Testis (tissue), 2 donors: ENCODE measurements at regions not wholly inside any gene's neighbourhood (a gene's known extent, or its start where the extent isn't known, plus 50 kb on each side); places are given as distances from the start of the nearest gene placed in this dataset.

ENCODE experiments used
- DNase-seq: peaks from one replicate; pipeline ENCODE4 v3.0.0-alpha.2; 2019
- H3K27ac ChIP-seq, 2 donors: fragments of 200-600 bp; sonication (generic); one replicate each; pipeline ENCODE4 v1.5.1; 2019
- H3K27me3 ChIP-seq: fragments of 200-600 bp; sonication (generic); one replicate; pipeline ENCODE4 v1.5.1; 2019
- H3K36me3 ChIP-seq: fragments of 200-600 bp; sonication (generic); one replicate; pipeline ENCODE4 v1.5.1; 2017; ENCODE audit warnings: low read depth; ENCODE audit errors: missing control alignments
- H3K4me1 ChIP-seq: fragments of 200-600 bp; sonication (generic); one replicate; pipeline ENCODE4 v1.5.1; 2019
- H3K4me3 ChIP-seq, 2 donors: fragments of 200-600 bp; sonication (generic); one replicate each; pipeline ENCODE4 v1.5.1; 2017 to 2019
- H3K9me3 ChIP-seq: fragments of 200-600 bp; sonication (generic); one replicate; pipeline ENCODE4 v1.5.1; 2017
- POLR2A ChIP-seq: fragments of 450-650 bp; IDR thresholded peaks from one replicate; pipeline ENCODE4 v1.6.1; 2017; ENCODE audit warnings: antibody characterized with exemption, mild to moderate bottlenecking, moderate library complexity
- WGBS, 2 donors: methylation state at CpG; one replicate each; pipeline ENCODE4 v1.1.5; 2018; 5-methylcytosine and 5-hydroxymethylcytosine counted together
- intact Hi-C: fragments of 100-400 bp; cut with DNase I; formaldehyde crosslinking; loops from one replicate; pipeline ENCODE4 v1.15.1; 2023; ENCODE audit warnings: low total_unique reads
- TF ChIP-seq, protein P1 (sequence below), 3 experiments: fragments of 450-650 bp in 2 of 3; fragments of 200-600 bp in 1 of 3; sonication (generic) in 1 of 3; IDR thresholded peaks; one replicate each; pipeline ENCODE4 v1.5.1; 2016 to 2019; ENCODE audit warnings: antibody characterized with exemption in 3 of 3, mild to moderate bottlenecking in 2 of 3, moderate library complexity in 1 of 3

DNA sequence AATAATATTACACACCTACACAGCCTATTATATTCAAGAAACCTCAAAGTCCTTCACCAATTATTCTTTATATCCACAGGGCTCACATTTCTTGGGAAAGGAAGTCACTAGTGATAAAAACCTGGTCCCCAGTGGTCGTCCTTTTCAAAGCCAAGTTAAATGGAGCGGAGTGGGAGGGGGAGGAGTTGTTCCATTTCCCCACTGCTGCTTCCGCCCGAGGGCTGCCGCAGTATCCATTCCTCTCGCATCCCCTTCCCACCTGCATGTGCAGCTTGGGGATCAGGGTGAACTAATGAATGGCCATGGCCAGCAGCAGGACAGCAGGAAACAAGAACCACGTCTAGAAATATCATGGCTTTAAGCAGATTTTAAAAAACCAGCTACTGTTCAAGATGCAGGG lies 76.4 kb upstream of the SEMA6D start:
- no peaks in the 10 kb centered on the region for H3K36me3 ChIP-seq
- 70 to 75% methylated on average over 7 of the region's 7 CpGs for WGBS, 2 donors
- H3K4me1 ChIP-seq: peaks cover 5% of the 10 kb centered on the region
- H3K9me3 ChIP-seq: no peaks in the 10 kb centered on the region
- no peak overlapping the region for H3K4me3 ChIP-seq
- TF ChIP-seq, protein P1, sequence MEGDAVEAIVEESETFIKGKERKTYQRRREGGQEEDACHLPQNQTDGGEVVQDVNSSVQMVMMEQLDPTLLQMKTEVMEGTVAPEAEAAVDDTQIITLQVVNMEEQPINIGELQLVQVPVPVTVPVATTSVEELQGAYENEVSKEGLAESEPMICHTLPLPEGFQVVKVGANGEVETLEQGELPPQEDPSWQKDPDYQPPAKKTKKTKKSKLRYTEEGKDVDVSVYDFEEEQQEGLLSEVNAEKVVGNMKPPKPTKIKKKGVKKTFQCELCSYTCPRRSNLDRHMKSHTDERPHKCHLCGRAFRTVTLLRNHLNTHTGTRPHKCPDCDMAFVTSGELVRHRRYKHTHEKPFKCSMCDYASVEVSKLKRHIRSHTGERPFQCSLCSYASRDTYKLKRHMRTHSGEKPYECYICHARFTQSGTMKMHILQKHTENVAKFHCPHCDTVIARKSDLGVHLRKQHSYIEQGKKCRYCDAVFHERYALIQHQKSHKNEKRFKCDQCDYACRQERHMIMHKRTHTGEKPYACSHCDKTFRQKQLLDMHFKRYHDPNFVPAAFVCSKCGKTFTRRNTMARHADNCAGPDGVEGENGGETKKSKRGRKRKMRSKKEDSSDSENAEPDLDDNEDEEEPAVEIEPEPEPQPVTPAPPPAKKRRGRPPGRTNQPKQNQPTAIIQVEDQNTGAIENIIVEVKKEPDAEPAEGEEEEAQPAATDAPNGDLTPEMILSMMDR (IDR thresholded peaks at IDR 0.05): no peak
- no peak for TF ChIP-seq POLR2A
- H3K27me3 ChIP-seq: no peaks in the 10 kb centered on the region
- no peak for DNase-seq
- H3K27ac ChIP-seq: no peak overlapping the region
- intact Hi-C loops: no loop called here

DNA sequence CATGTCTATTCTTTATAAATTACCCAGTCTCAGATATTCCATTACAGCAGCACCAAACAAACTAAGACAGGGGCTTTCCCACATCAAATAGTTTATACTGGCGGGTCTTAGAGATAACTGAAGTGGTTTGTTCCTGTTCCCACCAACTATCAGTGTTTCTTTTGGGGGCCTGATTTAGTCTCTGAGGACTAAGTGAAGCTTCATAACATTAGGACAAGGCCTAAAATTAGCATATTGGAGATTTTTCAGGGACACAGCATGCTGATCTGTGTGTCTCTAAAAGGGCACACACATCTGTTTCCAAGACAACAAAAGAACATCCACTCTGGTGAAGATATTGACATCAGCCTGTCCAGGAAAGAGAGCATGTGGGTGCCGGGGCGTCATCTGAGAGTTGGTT lies 72.6 kb upstream of the SEMA6D start:
- Histone ChIP-seq H3K4me1 (peaks cover 5% of the 10 kb centered on the region), H3K4me3 (no peak overlapping the region), H3K27ac (no peak overlapping the region), H3K36me3 (no peaks in the 10 kb centered on the region), H3K27me3 (no peaks in the 10 kb centered on the region), H3K9me3 (no peaks in the 10 kb centered on the region)
- TF ChIP-seq POLR2A: no peak
- TF ChIP-seq, protein P1 (IDR thresholded peaks at IDR 0.05): no peak
- intact Hi-C loops: no loop called here
- 52% methylated on average over 3 of the region's 3 CpGs for WGBS, 2 donors
- DNase-seq: no peak

DNA sequence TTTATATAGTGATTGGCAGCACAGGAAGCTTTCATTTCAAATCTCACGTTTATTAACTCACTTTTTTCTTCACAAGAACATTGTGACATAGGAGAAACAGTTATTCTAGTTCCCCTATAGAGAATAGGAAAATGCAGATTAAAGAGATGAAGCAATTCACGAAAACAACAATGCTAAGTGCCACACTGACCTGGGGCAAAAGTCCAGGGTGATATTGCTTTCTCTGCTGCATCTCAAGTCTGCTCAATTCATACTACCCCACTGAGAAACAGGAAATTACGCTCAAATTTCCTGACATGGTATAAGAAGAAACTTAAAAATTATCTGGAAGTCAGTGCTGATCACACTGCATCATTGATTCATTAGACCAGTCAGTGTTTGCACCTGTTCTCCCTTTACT lies 66.7 kb upstream of the SEMA6D start:
- TF ChIP-seq, protein P1 (IDR thresholded peaks at IDR 0.05): no peak
- no peak for TF ChIP-seq POLR2A

DNA sequence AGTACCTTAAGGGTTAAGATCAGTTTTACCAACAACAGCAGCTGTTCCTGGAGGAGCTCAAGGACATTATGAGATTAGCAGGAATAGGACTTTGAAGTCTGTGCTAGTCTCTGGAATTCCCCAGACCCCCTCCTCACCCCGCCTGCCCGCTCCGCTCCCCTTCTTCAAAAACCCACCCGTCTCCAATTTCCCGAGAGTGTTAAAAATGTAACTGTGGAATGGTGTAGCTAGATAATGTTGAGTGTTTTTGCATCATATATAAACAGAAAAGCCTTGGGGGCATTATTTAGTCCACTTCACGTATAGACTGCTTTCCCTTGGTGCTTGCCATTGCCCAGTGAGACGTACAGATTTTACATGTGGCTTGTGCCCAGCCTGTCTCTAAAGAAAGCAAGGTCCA lies 65.0 kb upstream of the SEMA6D start:
- intact Hi-C loops: no loop called here
- H3K4me3 ChIP-seq: no peak overlapping the region
- WGBS, 2 donors: 34 to 42% methylated on average over 7 of the region's 7 CpGs
- H3K36me3 ChIP-seq: no peaks in the 10 kb centered on the region
- H3K9me3 ChIP-seq: no peaks in the 10 kb centered on the region
- H3K4me1 ChIP-seq: peaks cover 9% of the 10 kb centered on the region
- H3K27me3 ChIP-seq: no peaks in the 10 kb centered on the region
- no peak for DNase-seq
- TF ChIP-seq POLR2A: no peak
- TF ChIP-seq, protein P1 (IDR thresholded peaks at IDR 0.05): no peak
- H3K27ac ChIP-seq: no peak overlapping the region

More for the DNA sequence above, 66.7 kb upstream of the SEMA6D start:
- no peak overlapping the region for H3K4me3 ChIP-seq
- peaks cover 9% of the 10 kb centered on the region for H3K4me1 ChIP-seq
- intact Hi-C loops: no loop called here
- H3K9me3 ChIP-seq: no peaks in the 10 kb centered on the region
- H3K27me3 ChIP-seq: no peaks in the 10 kb centered on the region
- WGBS, 2 donors: 89 to 90% methylated on average over 3 of the region's 3 CpGs
- no peak overlapping the region for H3K27ac ChIP-seq
- H3K36me3 ChIP-seq: no peaks in the 10 kb centered on the region
- DNase-seq: no peak

DNA sequence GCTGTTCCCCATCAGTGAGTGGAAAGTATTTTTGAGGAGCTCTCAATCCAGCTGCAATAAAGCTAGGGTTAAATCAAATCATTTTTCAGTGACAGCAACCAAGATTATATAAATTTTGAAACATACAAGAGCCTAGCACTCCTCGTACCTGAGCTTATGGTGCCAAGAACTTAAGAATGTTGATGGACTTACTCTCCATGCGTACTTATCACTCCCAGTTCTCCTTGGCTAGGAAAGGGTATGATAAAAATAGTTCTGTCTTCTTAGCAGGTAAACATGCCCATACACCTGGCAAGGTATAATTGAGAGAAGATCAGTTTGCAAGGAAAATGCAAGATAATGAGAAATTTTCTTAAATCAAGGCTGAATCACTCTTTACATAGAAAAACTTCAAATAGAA lies 64.5 kb upstream of the SEMA6D start:
- no peak for DNase-seq
- Histone ChIP-seq H3K9me3 (no peaks in the 10 kb centered on the region), H3K27me3 (no peaks in the 10 kb centered on the region), H3K27ac (no peak overlapping the region), H3K4me3 (no peak overlapping the region), H3K4me1 (peaks cover 9% of the 10 kb centered on the region), H3K36me3 (no peaks in the 10 kb centered on the region)
- intact Hi-C loops: no loop called here
- 40 to 54% methylated on average over 2 of the region's 2 CpGs for WGBS, 2 donors
- TF ChIP-seq, protein P1 (IDR thresholded peaks at IDR 0.05): no peak
- TF ChIP-seq POLR2A: no peak
